HEK293T (cell line): ENCODE measurements at regions not wholly inside any gene's neighbourhood (a gene's known extent, or its start where the extent isn't known, plus 50 kb on each side); places are given as distances from the start of the nearest gene placed in this dataset.

ENCODE experiments used
- BHLHE40 ChIP-seq: fragments of 450-650 bp; IDR thresholded peaks from 2 replicates; pipeline ENCODE4 v1.6.1; 2016; ENCODE audit warnings: mild to moderate bottlenecking, moderate library complexity, borderline replicate concordance
- ELF4 ChIP-seq: fragments of 450-650 bp; IDR thresholded peaks from 2 replicates; pipeline ENCODE4 v1.6.1; 2017; ENCODE audit warnings: antibody characterized with exemption
- FOXA1 ChIP-seq: fragments of 450-650 bp; IDR thresholded peaks from 2 replicates; pipeline ENCODE4 v1.6.1; 2016; ENCODE audit warnings: mild to moderate bottlenecking
- FOXK2 ChIP-seq: fragments of 450-650 bp; IDR thresholded peaks from 2 replicates; pipeline ENCODE4 v1.6.1; 2016; ENCODE audit warnings: mild to moderate bottlenecking
- FOXM1 ChIP-seq: fragments of 450-650 bp; IDR thresholded peaks from 2 replicates; pipeline ENCODE4 v1.6.1; 2017; ENCODE audit warnings: mild to moderate bottlenecking, borderline replicate concordance
- L3MBTL2 ChIP-seq: fragments of 450-650 bp; conservative IDR thresholded peaks from 2 replicates; pipeline ENCODE4 v1.6.1; 2016; ENCODE audit warnings: mild to moderate bottlenecking
- NFRKB ChIP-seq: fragments of 450-650 bp; IDR thresholded peaks from 2 replicates; pipeline ENCODE4 v1.6.1; 2016; ENCODE audit warnings: mild to moderate bottlenecking, moderate library complexity
- SP1 ChIP-seq: fragments of 450-650 bp; IDR thresholded peaks from 2 replicates; pipeline ENCODE4 v1.6.1; 2017
- SUZ12 ChIP-seq: fragments of 450-650 bp; IDR thresholded peaks from 2 replicates; pipeline ENCODE4 v1.6.1; 2016; ENCODE audit warnings: mild to moderate bottlenecking
- TARDBP ChIP-seq: fragments of 450-650 bp; IDR thresholded peaks from 2 replicates; pipeline ENCODE4 v1.6.1; 2016
- ZNF384 ChIP-seq: fragments of 450-650 bp; IDR thresholded peaks from 2 replicates; pipeline ENCODE4 v1.6.1; 2016
- TF ChIP-seq, protein P1 (sequence below): fragments of 450-650 bp; IDR thresholded peaks from 2 replicates; pipeline ENCODE4 v1.6.1; 2016

DNA sequence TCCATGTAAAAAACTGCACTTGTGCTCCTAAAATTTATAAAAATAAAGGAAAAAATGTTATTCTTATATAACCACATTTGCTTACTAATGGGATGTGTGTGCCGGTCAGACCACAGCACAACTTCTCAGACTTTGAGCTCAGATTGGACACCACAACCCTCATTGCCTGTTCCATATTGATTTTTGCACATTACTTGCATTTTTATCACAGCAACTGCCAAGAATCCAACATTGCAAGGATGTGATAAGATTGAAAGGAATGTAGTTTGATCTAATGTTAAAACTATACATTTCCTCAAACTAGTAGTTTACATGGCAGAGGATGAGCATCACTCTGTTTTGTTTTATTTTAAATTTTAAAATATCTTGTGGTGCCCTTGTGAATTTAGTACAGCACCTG lies 227.8 kb downstream of the KDR start:
- TF ChIP-seq ZNF384 = no peak
- no peak for TF ChIP-seq ELF4
- TF ChIP-seq L3MBTL2 = no peak
- TF ChIP-seq BHLHE40 = no peak
- no peak for TF ChIP-seq TARDBP
- TF ChIP-seq FOXA1 = no peak
- no peak for TF ChIP-seq SP1
- TF ChIP-seq, protein P1, sequence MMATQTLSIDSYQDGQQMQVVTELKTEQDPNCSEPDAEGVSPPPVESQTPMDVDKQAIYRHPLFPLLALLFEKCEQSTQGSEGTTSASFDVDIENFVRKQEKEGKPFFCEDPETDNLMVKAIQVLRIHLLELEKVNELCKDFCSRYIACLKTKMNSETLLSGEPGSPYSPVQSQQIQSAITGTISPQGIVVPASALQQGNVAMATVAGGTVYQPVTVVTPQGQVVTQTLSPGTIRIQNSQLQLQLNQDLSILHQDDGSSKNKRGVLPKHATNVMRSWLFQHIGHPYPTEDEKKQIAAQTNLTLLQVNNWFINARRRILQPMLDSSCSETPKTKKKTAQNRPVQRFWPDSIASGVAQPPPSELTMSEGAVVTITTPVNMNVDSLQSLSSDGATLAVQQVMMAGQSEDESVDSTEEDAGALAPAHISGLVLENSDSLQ = no peak
- no peak for TF ChIP-seq FOXK2
- no peak for TF ChIP-seq FOXM1
- TF ChIP-seq SUZ12 = no peak
- TF ChIP-seq NFRKB = no peak
